ENCODE measurements at regions not wholly inside any gene's neighbourhood (a gene's known extent, or its start where the extent isn't known, plus 50 kb on each side); places are given as distances from the start of the nearest gene placed in this dataset.

- no peak overlapping the region for H3K4me2 ChIP-seq
- H3K9me2 ChIP-seq (ENCODE audit: insufficient read depth) = no peaks in the 10 kb centered on the region; the same call in 1 of the 2 replicates
- H3K4me3 ChIP-seq = no peak overlapping the region
- TF ChIP-seq EZH2 (IDR thresholded peaks at IDR 0.05; ENCODE audit: low read depth) = no peak
- no peak for TF ChIP-seq CTCF (conservative IDR thresholded peaks at IDR 0.05)
- H3K9me3 ChIP-seq (ENCODE audit: insufficient read depth, low read depth) = no peaks in the 10 kb centered on the region
- CTCF ChIA-PET = no interaction called here
- H3K36me3 ChIP-seq (ENCODE audit: low read depth) = no peaks in the 10 kb centered on the region
- H2AFZ ChIP-seq = no peak overlapping the region
- H3K27ac ChIP-seq = no peak overlapping the region
- no peak for DNase-seq
- no peaks in the 10 kb centered on the region for H3K27me3 ChIP-seq (ENCODE audit: insufficient read depth, low read depth)
- intact Hi-C loops (cut with micrococcal nuclease; ENCODE audit: unreplicated experiment) = no loop called here
- POLR2A ChIA-PET (ENCODE audit: unreplicated experiment) = no interaction called here
- BruUV-seq (replicated peaks) = no TSS peak
- H3K79me2 ChIP-seq (ENCODE audit: low read depth) = no peaks in the 10 kb centered on the region
- no peaks in the 10 kb centered on the region for H3K4me1 ChIP-seq (replicated peaks; ENCODE audit: insufficient read depth)
- H4K20me1 ChIP-seq (ENCODE audit: insufficient read depth) = no peaks in the 10 kb centered on the region
- H3F3A ChIP-seq (ENCODE audit: insufficient read depth, low read depth) = no peaks in the 10 kb centered on the region
Measured at GRCh38 chr2:129247751-129248150, 731.7 kb upstream of the RAB6C start.

- intact Hi-C loops (cut with micrococcal nuclease; ENCODE audit: unreplicated experiment) = no loop called here
- BruUV-seq (replicated peaks) = no TSS peak
- Histone ChIP-seq H3K9me2 (ENCODE audit: insufficient read depth) (no peaks in the 10 kb centered on the region; the same call in 1 of the 2 replicates), H4K20me1 (ENCODE audit: insufficient read depth) (no peaks in the 10 kb centered on the region), H3K36me3 (ENCODE audit: low read depth) (no peaks in the 10 kb centered on the region), H3K4me2 (no peak overlapping the region), H3K9me3 (ENCODE audit: insufficient read depth, low read depth) (no peaks in the 10 kb centered on the region), H3K27ac (no peak overlapping the region), H3K79me2 (ENCODE audit: low read depth) (no peaks in the 10 kb centered on the region), H2AFZ (no peak overlapping the region), H3K4me3 (no peak overlapping the region), H3F3A (ENCODE audit: insufficient read depth, low read depth) (no peaks in the 10 kb centered on the region), H3K4me1 (replicated peaks; ENCODE audit: insufficient read depth) (no peaks in the 10 kb centered on the region), H3K27me3 (ENCODE audit: insufficient read depth, low read depth) (no peaks in the 10 kb centered on the region)
- TF ChIP-seq CTCF (conservative IDR thresholded peaks at IDR 0.05) (no peak), EZH2 (IDR thresholded peaks at IDR 0.05; ENCODE audit: low read depth) (no peak)
- CTCF ChIA-PET = no interaction called here
- POLR2A ChIA-PET (ENCODE audit: unreplicated experiment) = no interaction called here
- DNase-seq = no peak
Measured at GRCh38 chr2:129248198-129248597, 731.3 kb upstream of the RAB6C start.

GRCh38 chr2:129252781-129253460, 726.5 kb upstream of the RAB6C start:
- Histone ChIP-seq H4K20me1 (ENCODE audit: insufficient read depth) (no peaks in the 10 kb centered on the region), H3K27ac (no peak overlapping the region), H3K79me2 (ENCODE audit: low read depth) (no peaks in the 10 kb centered on the region), H3K4me3 (no peak overlapping the region), H3F3A (ENCODE audit: insufficient read depth, low read depth) (no peaks in the 10 kb centered on the region), H2AFZ (no peak overlapping the region), H3K9me3 (ENCODE audit: insufficient read depth, low read depth) (no peaks in the 10 kb centered on the region), H3K9me2 (ENCODE audit: insufficient read depth) (no peaks in the 10 kb centered on the region), H3K4me2 (no peak overlapping the region), H3K4me1 (replicated peaks; ENCODE audit: insufficient read depth) (no peaks in the 10 kb centered on the region), H3K36me3 (ENCODE audit: low read depth) (no peaks in the 10 kb centered on the region), H3K27me3 (ENCODE audit: insufficient read depth, low read depth) (no peaks in the 10 kb centered on the region)
- no TSS peak for BruUV-seq (replicated peaks)
- TF ChIP-seq EZH2 (IDR thresholded peaks at IDR 0.05; ENCODE audit: low read depth) (no peak), CTCF (conservative IDR thresholded peaks at IDR 0.05) (no peak)
- intact Hi-C loops (cut with micrococcal nuclease; ENCODE audit: unreplicated experiment) = no loop called here
- CTCF ChIA-PET = no interaction called here
- POLR2A ChIA-PET (ENCODE audit: unreplicated experiment) = no interaction called here
- DNase-seq = no peak
